22Rv1 (cell line): ENCODE measurements at regions not wholly inside any gene's neighbourhood (a gene's known extent, or its start where the extent isn't known, plus 50 kb on each side); places are given as distances from the start of the nearest gene placed in this dataset.

ENCODE experiments used
- ZFX ChIP-seq: fragments of 450-650 bp; IDR thresholded peaks from 2 replicates; pipeline ENCODE4 v1.6.1; 2017; ENCODE audit warnings: antibody characterized with exemption, borderline replicate concordance
- TF ChIP-seq, protein P1 (sequence below): fragments of 450-650 bp; IDR thresholded peaks from 2 replicates; pipeline ENCODE4 v1.5.1; 2017; ENCODE audit warnings: mild to moderate bottlenecking

DNA sequence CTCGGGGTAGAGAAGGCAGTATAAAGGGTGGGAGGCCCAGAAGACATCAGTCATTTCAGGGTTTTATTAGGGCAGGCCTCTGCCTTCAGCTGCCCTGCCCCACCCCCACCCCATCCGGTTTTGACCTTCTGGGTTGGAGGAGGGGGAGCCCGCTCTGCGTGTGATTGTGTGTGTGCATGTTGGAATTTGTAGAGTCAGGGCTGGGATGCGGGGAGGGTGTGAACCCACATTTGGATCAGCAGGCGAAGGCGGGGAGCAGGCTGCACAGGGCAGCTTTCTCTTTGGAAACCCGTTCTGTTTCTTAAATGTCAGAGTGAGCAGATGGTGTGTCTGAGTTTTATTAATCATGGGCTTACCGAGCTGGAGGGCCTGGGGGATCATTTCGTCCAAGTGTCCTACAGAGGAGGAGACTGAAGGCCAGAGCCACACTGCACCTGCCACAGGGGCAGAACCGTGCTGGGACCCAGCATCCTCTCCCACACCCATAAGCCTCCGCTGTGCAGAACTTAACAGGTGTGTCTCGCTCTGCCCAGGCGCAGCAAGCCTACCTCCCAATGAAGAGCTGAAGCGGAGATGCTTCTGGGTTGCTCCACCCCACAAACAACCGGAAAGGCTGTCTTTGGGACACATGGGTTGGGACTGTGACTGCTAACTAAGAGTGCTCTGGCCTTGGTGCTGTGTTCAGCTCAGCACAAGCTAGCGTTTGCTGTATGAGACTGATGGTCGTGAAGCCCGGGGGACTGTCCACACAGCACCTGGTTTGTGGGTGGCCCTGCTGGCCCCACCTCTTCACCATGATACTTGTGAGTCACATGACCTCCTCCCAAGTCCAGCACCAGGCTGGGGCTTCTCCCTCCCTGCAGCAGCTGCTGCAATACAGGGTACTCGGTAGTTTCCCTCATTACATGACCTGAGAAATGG is 70.9 kb upstream of the GSE1 start:
- TF ChIP-seq, protein P1, sequence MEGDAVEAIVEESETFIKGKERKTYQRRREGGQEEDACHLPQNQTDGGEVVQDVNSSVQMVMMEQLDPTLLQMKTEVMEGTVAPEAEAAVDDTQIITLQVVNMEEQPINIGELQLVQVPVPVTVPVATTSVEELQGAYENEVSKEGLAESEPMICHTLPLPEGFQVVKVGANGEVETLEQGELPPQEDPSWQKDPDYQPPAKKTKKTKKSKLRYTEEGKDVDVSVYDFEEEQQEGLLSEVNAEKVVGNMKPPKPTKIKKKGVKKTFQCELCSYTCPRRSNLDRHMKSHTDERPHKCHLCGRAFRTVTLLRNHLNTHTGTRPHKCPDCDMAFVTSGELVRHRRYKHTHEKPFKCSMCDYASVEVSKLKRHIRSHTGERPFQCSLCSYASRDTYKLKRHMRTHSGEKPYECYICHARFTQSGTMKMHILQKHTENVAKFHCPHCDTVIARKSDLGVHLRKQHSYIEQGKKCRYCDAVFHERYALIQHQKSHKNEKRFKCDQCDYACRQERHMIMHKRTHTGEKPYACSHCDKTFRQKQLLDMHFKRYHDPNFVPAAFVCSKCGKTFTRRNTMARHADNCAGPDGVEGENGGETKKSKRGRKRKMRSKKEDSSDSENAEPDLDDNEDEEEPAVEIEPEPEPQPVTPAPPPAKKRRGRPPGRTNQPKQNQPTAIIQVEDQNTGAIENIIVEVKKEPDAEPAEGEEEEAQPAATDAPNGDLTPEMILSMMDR = no peak
- TF ChIP-seq ZFX = no peak
